ENCODE measurements at regions not wholly inside any gene's neighbourhood (a gene's known extent, or its start where the extent isn't known, plus 50 kb on each side); places are given as distances from the start of the nearest gene placed in this dataset.

- TF ChIP-seq REST (IDR thresholded peaks at IDR 0.05) (no peak), FOXA2 (IDR thresholded peaks at IDR 0.05) (no peak), HNF4A (conservative IDR thresholded peaks at IDR 0.05) (no peak), NR2F2 (IDR thresholded peaks at IDR 0.05) (no peak), RAD21 (IDR thresholded peaks at IDR 0.05) (no peak), JUND (IDR thresholded peaks at IDR 0.05) (no peak), YY1 (IDR thresholded peaks at IDR 0.05) (no peak)
Observed at GRCh38 chr12:108055141-108055540, 73.9 kb upstream of the WSCD2 start (continued).

GRCh38 chr12:108060067-108060466 lies 69.0 kb upstream of the WSCD2 start:
- Histone ChIP-seq H3K36me3 (ENCODE audit: control insufficient read depth in 4 of 4, insufficient read depth in 3 of 4, low read depth in 1 of 4, low read length in 3 of 4) (no peaks in the 10 kb centered on the region), H3K9ac (ENCODE audit: low read depth in 1 of 2, low read length in 2 of 2) (no peak overlapping the region), H3K4me1 (ENCODE audit: control insufficient read depth in 4 of 4, insufficient read depth in 4 of 4, low read length in 3 of 4) (no peaks in the 10 kb centered on the region), H3K4me3 (ENCODE audit: low read depth in 1 of 3, low read length in 3 of 3) (no peak overlapping the region), H3K27ac (ENCODE audit: low read depth in 1 of 2, low read length in 2 of 2) (no peak overlapping the region), H3K9me3 (ENCODE audit: control insufficient read depth in 4 of 4, low read length in 3 of 4) (no peaks in the 10 kb centered on the region), H3K27me3 (ENCODE audit: control insufficient read depth in 4 of 4, insufficient read depth in 4 of 4, low read length in 3 of 4) (peaks cover 0 to 12% (median under 1%) of the 10 kb centered on the region in 4 donors)
- 57% methylated on average over 3 of the region's 3 CpGs for WGBS
- no peak for DNase-seq (ENCODE audit: low spot score)
- TF ChIP-seq MAX (IDR thresholded peaks at IDR 0.05): no peak
- TF ChIP-seq SP1 (IDR thresholded peaks at IDR 0.05): no peak
- TF ChIP-seq EGR1 (IDR thresholded peaks at IDR 0.05; ENCODE audit: low read depth in 2 of 2): no peak
- TF ChIP-seq ATF3 (IDR thresholded peaks at IDR 0.05): no peak
- TF ChIP-seq FOXA1 (IDR thresholded peaks at IDR 0.05): no peak
- no peak for TF ChIP-seq JUND (IDR thresholded peaks at IDR 0.05)
- TF ChIP-seq YY1 (IDR thresholded peaks at IDR 0.05): no peak
- TF ChIP-seq CTCF (IDR thresholded peaks at IDR 0.05; ENCODE audit: low read depth, low read length, missing input control): no peak
- TF ChIP-seq TAF1 (conservative IDR thresholded peaks at IDR 0.05): no peak
- TF ChIP-seq HNF4A (conservative IDR thresholded peaks at IDR 0.05): no peak
- TF ChIP-seq RXRA (IDR thresholded peaks at IDR 0.05): no peak
- TF ChIP-seq HNF4G (IDR thresholded peaks at IDR 0.05): no peak
- no peak for TF ChIP-seq GABPA (IDR thresholded peaks at IDR 0.05 in 1 of 2, conservative IDR thresholded peaks at IDR 0.05 in 1 of 2)
- no peak for TF ChIP-seq REST (IDR thresholded peaks at IDR 0.05)
- TF ChIP-seq NR2F2 (IDR thresholded peaks at IDR 0.05): no peak
- no peak for TF ChIP-seq RAD21 (IDR thresholded peaks at IDR 0.05)
